Liver (tissue), 8 donors: ENCODE measurements at regions not wholly inside any gene's neighbourhood (a gene's known extent, or its start where the extent isn't known, plus 50 kb on each side); places are given as distances from the start of the nearest gene placed in this dataset.

Source experiments
- DNase-seq: peaks from one replicate; pipeline ENCODE4 v3.0.0-alpha.2; 2017; ENCODE audit warnings: low spot score
- H3K27ac ChIP-seq, 2 donors: one replicate each; pipeline ENCODE4 v1.7.0; 2013; ENCODE audit warnings: inconsistent platforms in 2 of 2, low read length in 2 of 2, control low read depth in 1 of 2, low read depth in 1 of 2, mild to moderate bottlenecking in 1 of 2
- H3K27me3 ChIP-seq, 4 donors: one replicate each; pipeline versions ENCODE4 v1.6.1 to v1.7.0; 2013; ENCODE audit warnings: low read length in 3 of 4, inconsistent platforms in 1 of 4, mild to moderate bottlenecking in 1 of 4, moderate library complexity in 1 of 4; ENCODE audit not compliant: control insufficient read depth in 4 of 4, insufficient read depth in 4 of 4
- H3K36me3 ChIP-seq, 4 donors: one replicate each; pipeline versions ENCODE4 v1.6.1 to v1.7.0; 2013; ENCODE audit warnings: low read length in 3 of 4, mild to moderate bottlenecking in 3 of 4, low read depth in 1 of 4, moderate library complexity in 1 of 4; ENCODE audit not compliant: control insufficient read depth in 4 of 4, insufficient read depth in 3 of 4
- H3K4me1 ChIP-seq, 4 donors: one replicate each; pipeline versions ENCODE4 v1.6.1 to v1.7.0; 2013; ENCODE audit warnings: low read length in 3 of 4, mild to moderate bottlenecking in 3 of 4, moderate library complexity in 1 of 4; ENCODE audit not compliant: control insufficient read depth in 4 of 4, insufficient read depth in 4 of 4
- H3K4me3 ChIP-seq, 3 donors: one replicate each; pipeline versions ENCODE4 v1.6.1 to v1.7.0; 2013; ENCODE audit warnings: low read length in 3 of 3, control low read depth in 1 of 3, low read depth in 1 of 3, mild to moderate bottlenecking in 1 of 3
- H3K9ac ChIP-seq, 2 donors: one replicate each; pipeline ENCODE4 v1.7.0; 2013; ENCODE audit warnings: low read length in 2 of 2, mild to moderate bottlenecking in 2 of 2, moderate library complexity in 2 of 2, control low read depth in 1 of 2, low read depth in 1 of 2
- H3K9me3 ChIP-seq, 4 donors: one replicate each; pipeline versions ENCODE4 v1.6.1 to v1.7.0; 2013; ENCODE audit warnings: low read length in 3 of 4; ENCODE audit not compliant: control insufficient read depth in 4 of 4
- EGR1 ChIP-seq, 2 donors: IDR thresholded peaks; 2 replicates each; pipeline ENCODE4 v1.6.1; 2016 to 2018; ENCODE audit warnings: antibody characterized with exemption in 2 of 2, low read depth in 2 of 2
- FOXA1 ChIP-seq: IDR thresholded peaks from 2 replicates; pipeline ENCODE4 v1.6.1; 2016; ENCODE audit warnings: antibody characterized with exemption
- FOXA2 ChIP-seq: IDR thresholded peaks from 2 replicates; pipeline ENCODE4 v1.6.1; 2016; ENCODE audit warnings: antibody characterized with exemption
- GABPA ChIP-seq, 2 donors: IDR thresholded peaks in 1 of 2; conservative IDR thresholded peaks in 1 of 2; 2 replicates each; pipeline ENCODE4 v1.6.1; 2016; ENCODE audit warnings: antibody characterized with exemption in 2 of 2, mild to moderate bottlenecking in 1 of 2, moderate library complexity in 1 of 2
- HNF4A ChIP-seq, 2 donors: conservative IDR thresholded peaks; 2 replicates each; pipeline ENCODE4 v1.6.1; 2016; ENCODE audit warnings: antibody characterized with exemption in 2 of 2, mild to moderate bottlenecking in 2 of 2
- HNF4G ChIP-seq: IDR thresholded peaks from 2 replicates; pipeline ENCODE4 v1.6.1; 2016; ENCODE audit warnings: antibody characterized with exemption
- JUND ChIP-seq, 2 donors: IDR thresholded peaks; 2 replicates each; pipeline ENCODE4 v1.6.1; 2016; ENCODE audit warnings: antibody characterized with exemption in 2 of 2
- NR2F2 ChIP-seq: IDR thresholded peaks from 2 replicates; pipeline ENCODE4 v1.6.1; 2016; ENCODE audit warnings: antibody characterized with exemption
- RAD21 ChIP-seq, 2 donors: IDR thresholded peaks; 2 replicates each; pipeline ENCODE4 v1.6.1; 2016; ENCODE audit warnings: antibody characterized with exemption in 2 of 2, mild to moderate bottlenecking in 2 of 2
- SP1 ChIP-seq: IDR thresholded peaks from 2 replicates; pipeline ENCODE4 v1.6.1; 2018; ENCODE audit warnings: antibody characterized with exemption, mild to moderate bottlenecking
- TAF1 ChIP-seq: conservative IDR thresholded peaks from 2 replicates; pipeline ENCODE4 v1.6.1; 2016; ENCODE audit warnings: antibody characterized with exemption, mild to moderate bottlenecking
- YY1 ChIP-seq: IDR thresholded peaks from 2 replicates; pipeline ENCODE4 v1.6.1; 2016; ENCODE audit warnings: antibody characterized with exemption, mild to moderate bottlenecking
- WGBS: extraction: QIAGEN DNeasy Blood & Tissue Kit; methylation state at CpG from one replicate; pipeline ENCODE4 v1.1.7; 2013; 5-methylcytosine and 5-hydroxymethylcytosine counted together
- TF ChIP-seq, protein P1 (sequence below): fragments of 150-350 bp; IDR thresholded peaks from 2 replicates; pipeline ENCODE4 v1.5.1; 2017; ENCODE audit warnings: improper control_type of control experiment, low read depth, low read length; ENCODE audit not compliant: missing input control
- TF ChIP-seq, protein P2 (sequence below): IDR thresholded peaks from 2 replicates; pipeline ENCODE4 v1.6.1; 2016; ENCODE audit warnings: antibody characterized with exemption
- TF ChIP-seq, protein P3 (sequence below): IDR thresholded peaks from 2 replicates; pipeline ENCODE4 v1.6.1; 2016; ENCODE audit warnings: antibody characterized with exemption, mild to moderate bottlenecking
- donor health status: healthy.
- donor health status: healthy.
- donor health status: healthy.
- donor health status: healthy.
- donor health status: healthy.

DNA sequence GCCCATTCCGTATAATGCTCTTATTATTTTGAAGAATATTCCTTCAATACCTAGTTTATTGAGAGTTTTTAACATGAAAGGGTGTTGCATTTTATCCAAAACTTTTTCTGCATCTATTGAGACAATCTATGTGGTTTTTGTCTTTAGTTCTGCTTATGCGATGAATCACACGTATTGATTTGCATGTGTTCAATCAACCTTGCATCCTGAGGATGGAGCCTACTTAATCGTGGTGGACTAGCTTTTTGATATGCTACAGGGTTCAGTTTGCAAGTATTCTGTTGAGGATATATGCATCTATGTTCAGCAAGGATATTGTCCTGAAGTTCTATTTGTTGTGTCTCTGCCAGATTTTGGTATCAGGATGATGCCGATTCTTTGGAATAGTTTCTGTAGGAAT is 1070.3 kb upstream of the CDH18 start:
- H3K9ac ChIP-seq, result no peak overlapping the region
- H3K9me3 ChIP-seq, result peaks cover 0 to under 1% (median 0%) of the 10 kb centered on the region in 4 donors
- no peak overlapping the region for H3K4me3 ChIP-seq
- H3K27ac ChIP-seq, result no peak overlapping the region
- TF ChIP-seq FOXA2 (no peak), TAF1 (no peak), SP1 (no peak), HNF4G (no peak), NR2F2 (no peak), EGR1 (IDR thresholded peaks at IDR 0.05; ENCODE audit: low read depth in 2 of 2) (no peak), JUND (IDR thresholded peaks at IDR 0.05) (no peak)
- TF ChIP-seq, protein P1, sequence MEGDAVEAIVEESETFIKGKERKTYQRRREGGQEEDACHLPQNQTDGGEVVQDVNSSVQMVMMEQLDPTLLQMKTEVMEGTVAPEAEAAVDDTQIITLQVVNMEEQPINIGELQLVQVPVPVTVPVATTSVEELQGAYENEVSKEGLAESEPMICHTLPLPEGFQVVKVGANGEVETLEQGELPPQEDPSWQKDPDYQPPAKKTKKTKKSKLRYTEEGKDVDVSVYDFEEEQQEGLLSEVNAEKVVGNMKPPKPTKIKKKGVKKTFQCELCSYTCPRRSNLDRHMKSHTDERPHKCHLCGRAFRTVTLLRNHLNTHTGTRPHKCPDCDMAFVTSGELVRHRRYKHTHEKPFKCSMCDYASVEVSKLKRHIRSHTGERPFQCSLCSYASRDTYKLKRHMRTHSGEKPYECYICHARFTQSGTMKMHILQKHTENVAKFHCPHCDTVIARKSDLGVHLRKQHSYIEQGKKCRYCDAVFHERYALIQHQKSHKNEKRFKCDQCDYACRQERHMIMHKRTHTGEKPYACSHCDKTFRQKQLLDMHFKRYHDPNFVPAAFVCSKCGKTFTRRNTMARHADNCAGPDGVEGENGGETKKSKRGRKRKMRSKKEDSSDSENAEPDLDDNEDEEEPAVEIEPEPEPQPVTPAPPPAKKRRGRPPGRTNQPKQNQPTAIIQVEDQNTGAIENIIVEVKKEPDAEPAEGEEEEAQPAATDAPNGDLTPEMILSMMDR, result no peak
- TF ChIP-seq, protein P2, sequence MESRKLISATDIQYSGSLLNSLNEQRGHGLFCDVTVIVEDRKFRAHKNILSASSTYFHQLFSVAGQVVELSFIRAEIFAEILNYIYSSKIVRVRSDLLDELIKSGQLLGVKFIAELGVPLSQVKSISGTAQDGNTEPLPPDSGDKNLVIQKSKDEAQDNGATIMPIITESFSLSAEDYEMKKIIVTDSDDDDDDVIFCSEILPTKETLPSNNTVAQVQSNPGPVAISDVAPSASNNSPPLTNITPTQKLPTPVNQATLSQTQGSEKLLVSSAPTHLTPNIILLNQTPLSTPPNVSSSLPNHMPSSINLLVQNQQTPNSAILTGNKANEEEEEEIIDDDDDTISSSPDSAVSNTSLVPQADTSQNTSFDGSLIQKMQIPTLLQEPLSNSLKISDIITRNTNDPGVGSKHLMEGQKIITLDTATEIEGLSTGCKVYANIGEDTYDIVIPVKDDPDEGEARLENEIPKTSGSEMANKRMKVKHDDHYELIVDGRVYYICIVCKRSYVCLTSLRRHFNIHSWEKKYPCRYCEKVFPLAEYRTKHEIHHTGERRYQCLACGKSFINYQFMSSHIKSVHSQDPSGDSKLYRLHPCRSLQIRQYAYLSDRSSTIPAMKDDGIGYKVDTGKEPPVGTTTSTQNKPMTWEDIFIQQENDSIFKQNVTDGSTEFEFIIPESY, result no peak
- TF ChIP-seq, protein P3, sequence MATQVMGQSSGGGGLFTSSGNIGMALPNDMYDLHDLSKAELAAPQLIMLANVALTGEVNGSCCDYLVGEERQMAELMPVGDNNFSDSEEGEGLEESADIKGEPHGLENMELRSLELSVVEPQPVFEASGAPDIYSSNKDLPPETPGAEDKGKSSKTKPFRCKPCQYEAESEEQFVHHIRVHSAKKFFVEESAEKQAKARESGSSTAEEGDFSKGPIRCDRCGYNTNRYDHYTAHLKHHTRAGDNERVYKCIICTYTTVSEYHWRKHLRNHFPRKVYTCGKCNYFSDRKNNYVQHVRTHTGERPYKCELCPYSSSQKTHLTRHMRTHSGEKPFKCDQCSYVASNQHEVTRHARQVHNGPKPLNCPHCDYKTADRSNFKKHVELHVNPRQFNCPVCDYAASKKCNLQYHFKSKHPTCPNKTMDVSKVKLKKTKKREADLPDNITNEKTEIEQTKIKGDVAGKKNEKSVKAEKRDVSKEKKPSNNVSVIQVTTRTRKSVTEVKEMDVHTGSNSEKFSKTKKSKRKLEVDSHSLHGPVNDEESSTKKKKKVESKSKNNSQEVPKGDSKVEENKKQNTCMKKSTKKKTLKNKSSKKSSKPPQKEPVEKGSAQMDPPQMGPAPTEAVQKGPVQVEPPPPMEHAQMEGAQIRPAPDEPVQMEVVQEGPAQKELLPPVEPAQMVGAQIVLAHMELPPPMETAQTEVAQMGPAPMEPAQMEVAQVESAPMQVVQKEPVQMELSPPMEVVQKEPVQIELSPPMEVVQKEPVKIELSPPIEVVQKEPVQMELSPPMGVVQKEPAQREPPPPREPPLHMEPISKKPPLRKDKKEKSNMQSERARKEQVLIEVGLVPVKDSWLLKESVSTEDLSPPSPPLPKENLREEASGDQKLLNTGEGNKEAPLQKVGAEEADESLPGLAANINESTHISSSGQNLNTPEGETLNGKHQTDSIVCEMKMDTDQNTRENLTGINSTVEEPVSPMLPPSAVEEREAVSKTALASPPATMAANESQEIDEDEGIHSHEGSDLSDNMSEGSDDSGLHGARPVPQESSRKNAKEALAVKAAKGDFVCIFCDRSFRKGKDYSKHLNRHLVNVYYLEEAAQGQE, result no peak
- H3K27me3 ChIP-seq, result no peaks in the 10 kb centered on the region
- 86% methylated on average over 5 of the region's 5 CpGs for WGBS
- no peak for DNase-seq
- H3K4me1 ChIP-seq, result no peaks in the 10 kb centered on the region
- H3K36me3 ChIP-seq, result no peaks in the 10 kb centered on the region

DNA sequence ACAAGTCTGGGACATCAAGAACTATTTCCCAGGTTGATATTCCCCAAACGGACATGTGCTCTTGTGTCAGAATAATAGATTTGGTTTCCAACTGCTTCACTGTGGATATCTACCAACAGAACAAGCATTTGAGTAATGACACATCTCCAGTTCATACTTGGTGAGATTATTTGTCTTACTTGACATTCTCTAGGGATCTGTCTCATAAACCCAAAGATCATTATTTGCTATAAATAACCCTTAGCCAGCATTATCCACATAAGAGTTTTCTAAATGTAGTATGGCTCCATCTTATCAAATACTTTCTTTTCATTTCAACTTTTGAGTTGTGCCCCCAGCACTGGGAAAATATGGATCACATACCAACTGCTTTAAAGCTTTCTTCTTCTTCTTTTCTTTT is 1063.9 kb upstream of the CDH18 start:
- no peaks in the 10 kb centered on the region for H3K36me3 ChIP-seq
- H3K9me3 ChIP-seq, result no peaks in the 10 kb centered on the region
- no peak for TF ChIP-seq RAD21 (IDR thresholded peaks at IDR 0.05)
- TF ChIP-seq NR2F2, result no peak
- TF ChIP-seq, protein P1, result no peak
- TF ChIP-seq SP1, result no peak
- TF ChIP-seq FOXA1, result no peak
- no peak for TF ChIP-seq TAF1
- TF ChIP-seq HNF4A (conservative IDR thresholded peaks at IDR 0.05), result no peak
- no peak for TF ChIP-seq HNF4G
- TF ChIP-seq, protein P3, result no peak
- no peak for TF ChIP-seq FOXA2
- TF ChIP-seq EGR1 (IDR thresholded peaks at IDR 0.05; ENCODE audit: low read depth in 2 of 2), result no peak
- no peak for TF ChIP-seq GABPA (IDR thresholded peaks at IDR 0.05 in 1 of 2, conservative IDR thresholded peaks at IDR 0.05 in 1 of 2)
- TF ChIP-seq YY1, result no peak
- no peak overlapping the region for H3K9ac ChIP-seq
- no peaks in the 10 kb centered on the region for H3K27me3 ChIP-seq
- H3K4me1 ChIP-seq, result no peaks in the 10 kb centered on the region
- DNase-seq, result no peak
- no peak overlapping the region for H3K4me3 ChIP-seq
- H3K27ac ChIP-seq, result no peak overlapping the region
- 82% methylated on average over 1 of the region's 1 CpG for WGBS
